Embryonic facial prominence (tissue), 1 donor: ENCODE measurements at regions not wholly inside any gene's neighbourhood (a gene's known extent, or its start where the extent isn't known, plus 50 kb on each side); places are given as distances from the start of the nearest gene placed in this dataset.

Experiments
- DNase-seq: peaks from one replicate; pipeline ENCODE4 v3.0.0-alpha.2; 2016; ENCODE audit errors: extremely low spot score

GRCh38 chr2:14517731-14518130 is 114.8 kb upstream of the LRATD1 start:
- DNase-seq = no peak

DNA sequence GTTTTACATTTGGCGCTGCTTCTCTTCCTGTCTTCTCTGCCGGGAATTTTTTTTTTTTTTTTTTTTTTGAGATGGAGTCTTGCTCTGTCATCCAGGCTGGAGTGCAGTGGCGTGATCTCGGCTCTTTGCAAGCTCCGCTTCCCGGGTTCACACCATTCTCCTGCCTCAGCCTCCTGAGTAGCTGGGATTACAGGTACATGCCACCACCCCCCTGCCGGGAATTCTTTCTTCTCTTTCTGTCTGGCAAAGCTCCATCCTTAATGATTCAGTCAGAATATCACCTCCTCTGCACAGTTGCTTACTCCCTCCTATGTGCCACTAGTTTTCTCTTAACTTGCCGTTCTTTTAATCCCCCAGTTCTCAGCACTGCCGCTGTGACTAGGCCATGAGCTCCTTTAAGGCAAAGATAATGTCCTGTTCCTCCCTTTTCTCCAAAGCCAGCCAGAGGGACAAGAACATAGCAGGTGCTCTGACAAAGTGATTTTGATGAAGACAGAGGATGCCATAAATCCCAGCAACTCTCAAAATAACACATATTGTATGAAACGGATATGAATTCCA is 112.1 kb upstream of the LRATD1 start:
- no peak for DNase-seq

DNA sequence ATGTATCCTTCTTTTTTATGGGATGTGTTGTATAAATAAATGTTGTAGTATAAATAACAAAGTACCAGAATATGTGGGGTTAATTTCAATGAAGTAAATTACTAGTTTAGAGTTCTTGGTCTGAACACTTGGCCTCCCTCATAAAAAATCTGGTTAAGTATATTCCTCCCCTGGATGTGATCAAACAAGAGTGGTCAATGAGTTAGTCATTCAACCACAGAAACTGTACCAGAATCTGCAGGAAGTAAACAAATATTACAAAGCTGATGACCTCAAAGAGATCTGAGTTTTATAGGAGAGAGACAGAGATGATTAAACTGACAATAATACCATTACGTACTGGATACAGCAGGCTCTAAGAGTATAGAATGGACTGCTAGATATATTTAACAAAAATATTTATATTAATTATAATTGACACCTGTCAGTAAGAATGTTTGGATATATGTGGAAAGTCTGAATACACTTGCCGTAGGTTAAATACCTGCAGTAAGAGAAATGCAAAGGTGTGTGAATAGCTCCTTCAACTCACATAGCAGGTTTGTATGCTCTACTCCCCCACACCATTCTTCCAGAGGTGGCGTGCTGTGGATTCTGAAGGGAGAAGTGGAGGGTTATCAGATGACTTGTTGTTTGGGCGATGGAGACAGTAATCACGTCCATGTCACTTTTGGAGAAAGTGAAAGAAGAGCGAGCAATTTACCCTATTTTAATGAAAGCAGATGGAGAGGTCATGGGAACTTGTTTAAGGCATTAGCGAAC is 108.3 kb upstream of the LRATD1 start:
- DNase-seq = no peak

GRCh38 chr2:14524803-14525080 is 107.8 kb upstream of the LRATD1 start:
- DNase-seq = no peak

- DNase-seq = no peak
Measured at GRCh38 chr2:14530506-14530905, 102.0 kb upstream of the LRATD1 start.

DNA sequence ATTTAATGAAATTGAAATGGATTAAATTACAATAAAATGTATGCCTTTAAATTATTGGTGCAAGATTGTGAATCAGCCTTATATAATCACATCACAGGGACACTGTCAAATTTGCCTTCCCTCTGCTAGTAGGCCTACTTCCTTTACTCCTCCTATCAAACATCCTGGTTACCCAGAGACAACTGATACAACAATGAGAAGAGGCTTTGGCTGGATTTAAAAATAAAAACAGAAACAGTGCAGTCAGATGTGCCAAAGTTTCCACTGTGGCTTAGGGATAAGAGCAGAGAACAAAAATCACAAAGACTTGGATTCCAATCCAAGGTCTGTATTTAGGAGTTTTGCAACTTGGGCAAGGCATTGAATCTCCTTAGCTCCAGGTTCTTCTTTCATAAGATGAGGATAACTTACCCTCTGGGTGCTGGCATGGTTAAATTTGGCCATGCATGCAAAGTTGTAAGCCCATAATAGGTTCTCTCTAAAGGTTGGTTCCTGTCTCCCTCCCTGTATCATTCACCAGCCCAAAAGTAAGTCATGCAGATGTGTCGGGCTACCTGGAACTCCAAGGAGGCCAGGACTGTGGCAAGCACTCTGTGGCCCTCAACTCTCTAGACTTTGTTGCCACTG is 99.3 kb upstream of the LRATD1 start:
- no peak for DNase-seq

- no peak for DNase-seq
Measured at GRCh38 chr2:14535156-14535555, 97.4 kb upstream of the LRATD1 start.

GRCh38 chr2:14536976-14537375 is 95.5 kb upstream of the LRATD1 start:
- no peak for DNase-seq

- DNase-seq = no peak
Measured at GRCh38 chr2:14540015-14540414, 92.5 kb upstream of the LRATD1 start.

GRCh38 chr2:14543284-14543683 is 89.2 kb upstream of the LRATD1 start:
- no peak for DNase-seq

GRCh38 chr2:14544247-14544646 is 88.3 kb upstream of the LRATD1 start:
- DNase-seq = no peak

DNA sequence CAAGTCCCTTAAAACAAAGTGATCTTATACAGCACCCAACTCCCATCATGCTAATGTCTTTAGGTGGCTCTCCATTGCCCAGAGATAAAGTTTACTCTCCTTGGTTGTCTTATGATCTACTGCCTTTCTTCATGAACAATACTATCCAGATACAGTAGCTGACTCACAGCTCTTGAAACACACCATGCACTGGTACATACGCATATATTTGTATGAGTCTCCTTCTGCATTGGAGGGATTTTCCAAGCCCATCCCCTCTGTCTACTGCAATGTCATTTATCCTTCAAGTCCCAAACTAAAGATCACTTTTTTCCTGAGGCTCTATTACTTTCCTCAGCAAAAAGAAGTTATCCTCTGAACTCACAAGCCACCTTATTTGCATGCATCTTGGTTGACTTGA is 84.7 kb upstream of the LRATD1 start:
- DNase-seq = no peak

DNA sequence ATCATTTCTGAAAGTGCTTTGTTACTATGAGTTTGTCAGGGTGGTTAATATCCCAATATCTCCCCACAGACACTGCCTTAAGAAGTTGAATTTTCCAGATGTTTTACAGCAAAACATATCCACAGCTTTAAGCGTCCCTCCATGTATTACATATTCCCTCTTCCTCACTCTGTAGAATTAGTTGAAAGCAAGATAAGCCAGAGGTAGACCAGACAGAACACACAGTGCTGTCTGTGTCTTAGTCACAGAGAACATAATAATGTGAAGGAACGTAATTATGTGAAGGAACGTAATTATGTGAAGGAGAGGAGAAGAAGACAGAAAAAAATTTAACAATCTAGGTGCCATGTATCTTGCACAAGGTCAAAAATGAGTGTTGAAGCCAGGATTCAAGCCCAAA is 81.9 kb upstream of the LRATD1 start:
- DNase-seq = no peak

DNA sequence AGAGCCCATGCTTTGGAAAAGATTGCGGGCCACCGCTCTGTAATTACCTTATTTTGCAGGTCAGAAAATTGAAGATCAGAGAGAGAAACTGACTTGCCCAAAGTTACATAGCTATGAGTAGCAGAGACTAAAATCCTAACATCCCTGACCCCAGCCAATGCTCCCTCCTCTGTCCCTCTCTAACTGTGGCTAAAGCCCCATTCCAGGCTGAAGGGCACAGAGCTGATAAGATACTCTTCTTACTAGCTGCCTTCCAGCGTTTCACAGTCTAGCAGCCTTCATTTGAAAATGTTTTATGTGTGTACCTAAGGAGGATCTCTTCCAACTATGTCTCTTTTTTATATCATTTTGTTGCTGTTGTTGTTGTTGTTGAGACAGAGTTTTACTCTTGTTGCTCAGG is 81.4 kb upstream of the LRATD1 start:
- no peak for DNase-seq

GRCh38 chr2:14552286-14552685 is 80.2 kb upstream of the LRATD1 start:
- DNase-seq = no peak

- no peak for DNase-seq
Measured at GRCh38 chr2:14552818-14553217, 79.7 kb upstream of the LRATD1 start.

DNA sequence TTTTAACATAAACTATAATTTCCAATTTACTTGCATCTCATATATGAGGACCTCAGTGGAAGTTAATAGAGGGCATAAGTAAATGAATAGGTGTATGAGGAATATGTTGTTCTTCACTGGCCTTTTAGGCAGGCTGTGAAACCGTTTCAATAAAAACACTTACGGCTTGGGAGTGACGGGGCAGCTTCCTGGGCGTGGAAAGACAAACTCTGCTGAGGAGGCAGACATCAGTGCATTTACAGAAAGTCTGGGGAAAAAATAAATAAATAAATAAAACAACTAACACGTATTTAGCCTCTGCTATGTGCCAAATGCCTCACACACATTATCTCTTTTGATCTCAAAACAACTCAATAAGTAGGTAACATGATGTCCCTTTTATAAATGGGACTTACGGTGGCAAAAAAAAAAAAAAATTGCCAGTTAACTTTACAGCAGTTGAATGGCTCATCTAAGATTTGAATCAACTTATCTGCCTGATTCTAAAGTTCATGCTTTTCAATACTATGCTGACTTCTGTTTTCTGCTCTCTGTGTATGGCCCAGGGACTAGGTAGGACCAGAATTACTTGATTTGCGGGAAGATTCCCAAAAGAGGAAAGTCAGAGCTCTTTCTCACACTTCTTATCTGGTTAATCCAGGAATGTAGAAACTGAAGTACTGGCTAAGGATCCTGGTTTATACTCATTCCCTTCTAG is 77.5 kb upstream of the LRATD1 start:
- no peak for DNase-seq

- no peak for DNase-seq
Measured at GRCh38 chr2:14557111-14557510, 75.4 kb upstream of the LRATD1 start.

- DNase-seq = no peak
Measured at GRCh38 chr2:14557916-14558315, 74.6 kb upstream of the LRATD1 start.

GRCh38 chr2:14558335-14558919 is 74.1 kb upstream of the LRATD1 start:
- DNase-seq = no peak

GRCh38 chr2:14560716-14561115 is 71.8 kb upstream of the LRATD1 start:
- no peak for DNase-seq

- no peak for DNase-seq
Measured at GRCh38 chr2:14563324-14563723, 69.2 kb upstream of the LRATD1 start.

DNA sequence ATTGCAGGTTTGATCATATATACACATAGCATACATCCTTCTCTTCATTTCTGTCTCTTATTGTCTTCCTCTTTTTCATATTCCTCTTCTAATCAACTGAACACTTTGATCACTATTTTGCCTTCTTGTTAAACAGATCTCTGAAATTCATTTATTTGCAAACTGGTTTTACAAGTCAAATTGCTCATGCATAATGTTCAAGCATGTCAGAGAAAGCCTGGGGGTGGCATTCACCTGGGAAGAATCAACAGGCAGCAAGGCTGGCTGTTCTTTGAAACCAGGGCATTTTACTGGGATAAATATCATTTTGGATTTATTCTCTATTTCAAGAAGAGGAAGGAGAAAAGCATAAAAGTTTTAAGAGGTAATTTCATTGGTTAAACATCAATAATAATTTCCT is 66.9 kb upstream of the LRATD1 start:
- DNase-seq = no peak
